ENCODE measurements at regions not wholly inside any gene's neighbourhood (a gene's known extent, or its start where the extent isn't known, plus 50 kb on each side); places are given as distances from the start of the nearest gene placed in this dataset.

DNA sequence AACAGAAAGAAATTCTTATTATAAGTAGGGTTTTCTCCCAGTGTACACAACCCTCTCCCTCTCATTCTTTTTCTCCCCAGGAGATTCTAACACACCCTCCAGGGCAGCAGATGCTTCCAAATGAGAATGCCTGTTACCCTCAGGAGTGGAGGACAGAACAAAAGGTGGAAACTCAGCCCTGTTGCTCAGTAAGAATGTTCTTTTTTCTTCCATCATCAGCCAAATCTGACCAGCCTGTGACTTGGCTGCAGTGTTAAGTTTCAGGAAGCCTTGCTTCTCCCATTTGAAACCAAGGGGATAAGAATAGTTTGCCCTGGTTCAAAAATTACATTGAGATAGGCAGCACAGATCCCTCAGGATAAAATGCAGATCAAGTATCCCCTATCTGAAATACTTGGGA, 77.5 kb upstream of the EEPD1 start:
- H3K36me3 ChIP-seq (ENCODE audit: control insufficient read depth in 2 of 2, insufficient read depth in 2 of 2, low read length in 2 of 2): no peaks in the 10 kb centered on the region
- H3K9ac ChIP-seq (ENCODE audit: low read depth in 1 of 2, low read length in 2 of 2): no peak overlapping the region
- H3K27ac ChIP-seq (ENCODE audit: low read depth in 2 of 2, low read length in 2 of 2): no peak overlapping the region
- no peaks in the 10 kb centered on the region for H3K9me3 ChIP-seq (ENCODE audit: control insufficient read depth in 2 of 2, low read length in 2 of 2)
- no peak overlapping the region for H3K4me3 ChIP-seq (ENCODE audit: low read length in 2 of 2)
- H3K27me3 ChIP-seq (ENCODE audit: control insufficient read depth in 2 of 2, insufficient read depth in 2 of 2, low read length in 2 of 2): no peaks in the 10 kb centered on the region
- no peaks in the 10 kb centered on the region for H3K4me1 ChIP-seq (ENCODE audit: control insufficient read depth in 2 of 2, insufficient read depth in 2 of 2, low read length in 2 of 2)

DNA sequence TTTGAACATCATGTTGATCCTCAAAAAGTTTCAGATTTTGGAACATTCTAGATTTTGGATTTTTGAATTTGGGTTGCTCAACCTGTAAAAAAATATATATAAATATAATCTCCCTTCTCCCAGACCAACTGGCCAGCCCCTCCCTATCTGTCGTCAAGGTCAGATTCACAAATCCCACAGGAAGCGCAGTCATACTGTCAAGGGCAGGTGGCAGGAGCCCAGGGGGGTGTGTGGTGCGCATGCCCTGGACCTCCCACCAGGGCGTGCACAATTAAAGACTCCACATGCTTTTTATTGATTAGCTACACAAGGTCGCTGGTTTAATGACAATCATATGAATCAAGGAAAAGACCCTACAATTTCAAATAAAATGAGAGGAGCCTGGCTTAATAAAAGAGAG, 77.0 kb upstream of the EEPD1 start:
- Histone ChIP-seq H3K36me3 (ENCODE audit: control insufficient read depth in 2 of 2, insufficient read depth in 2 of 2, low read length in 2 of 2) (no peaks in the 10 kb centered on the region), H3K27ac (ENCODE audit: low read depth in 2 of 2, low read length in 2 of 2) (no peak overlapping the region), H3K4me3 (ENCODE audit: low read length in 2 of 2) (no peak overlapping the region), H3K9ac (ENCODE audit: low read depth in 1 of 2, low read length in 2 of 2) (no peak overlapping the region), H3K27me3 (ENCODE audit: control insufficient read depth in 2 of 2, insufficient read depth in 2 of 2, low read length in 2 of 2) (no peaks in the 10 kb centered on the region), H3K4me1 (ENCODE audit: control insufficient read depth in 2 of 2, insufficient read depth in 2 of 2, low read length in 2 of 2) (no peaks in the 10 kb centered on the region), H3K9me3 (ENCODE audit: control insufficient read depth in 2 of 2, low read length in 2 of 2) (no peaks in the 10 kb centered on the region)

DNA sequence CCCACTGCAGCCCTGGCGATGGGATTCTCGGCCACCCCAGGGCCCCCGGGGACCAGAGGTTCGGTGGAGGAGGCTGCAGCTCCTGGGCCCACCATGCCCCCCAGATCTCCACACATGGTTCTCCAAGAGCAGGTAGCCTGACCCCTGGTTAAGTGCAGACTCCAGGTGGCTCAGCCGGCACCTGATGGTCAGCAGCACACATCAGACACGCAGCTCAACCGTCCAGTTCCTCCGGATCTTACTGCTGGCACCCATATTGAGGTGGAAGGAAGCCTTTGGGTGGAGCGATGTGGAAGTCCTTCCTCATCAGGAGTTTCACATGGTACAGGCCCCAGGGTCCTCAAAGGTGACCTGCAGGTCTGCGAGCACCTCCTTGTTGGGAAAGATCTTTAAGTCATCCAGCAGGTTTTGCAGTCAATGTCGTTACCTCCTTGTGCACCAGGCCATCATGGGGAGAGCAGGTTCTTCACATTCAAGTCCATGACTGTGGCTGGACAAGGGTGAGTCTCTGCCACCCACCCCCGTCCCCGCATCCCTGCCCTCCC, 74.2 kb upstream of the EEPD1 start:
- H3K9me3 ChIP-seq (ENCODE audit: control insufficient read depth in 2 of 2, low read length in 2 of 2): no peaks in the 10 kb centered on the region
- no peaks in the 10 kb centered on the region for H3K36me3 ChIP-seq (ENCODE audit: control insufficient read depth in 2 of 2, insufficient read depth in 2 of 2, low read length in 2 of 2)
- H3K27ac ChIP-seq (ENCODE audit: low read depth in 2 of 2, low read length in 2 of 2): no peak overlapping the region
- no peak overlapping the region for H3K4me3 ChIP-seq (ENCODE audit: low read length in 2 of 2)
- no peak overlapping the region for H3K9ac ChIP-seq (ENCODE audit: low read depth in 1 of 2, low read length in 2 of 2)
- H3K4me1 ChIP-seq (ENCODE audit: control insufficient read depth in 2 of 2, insufficient read depth in 2 of 2, low read length in 2 of 2): no peaks in the 10 kb centered on the region
- no peaks in the 10 kb centered on the region for H3K27me3 ChIP-seq (ENCODE audit: control insufficient read depth in 2 of 2, insufficient read depth in 2 of 2, low read length in 2 of 2)

DNA sequence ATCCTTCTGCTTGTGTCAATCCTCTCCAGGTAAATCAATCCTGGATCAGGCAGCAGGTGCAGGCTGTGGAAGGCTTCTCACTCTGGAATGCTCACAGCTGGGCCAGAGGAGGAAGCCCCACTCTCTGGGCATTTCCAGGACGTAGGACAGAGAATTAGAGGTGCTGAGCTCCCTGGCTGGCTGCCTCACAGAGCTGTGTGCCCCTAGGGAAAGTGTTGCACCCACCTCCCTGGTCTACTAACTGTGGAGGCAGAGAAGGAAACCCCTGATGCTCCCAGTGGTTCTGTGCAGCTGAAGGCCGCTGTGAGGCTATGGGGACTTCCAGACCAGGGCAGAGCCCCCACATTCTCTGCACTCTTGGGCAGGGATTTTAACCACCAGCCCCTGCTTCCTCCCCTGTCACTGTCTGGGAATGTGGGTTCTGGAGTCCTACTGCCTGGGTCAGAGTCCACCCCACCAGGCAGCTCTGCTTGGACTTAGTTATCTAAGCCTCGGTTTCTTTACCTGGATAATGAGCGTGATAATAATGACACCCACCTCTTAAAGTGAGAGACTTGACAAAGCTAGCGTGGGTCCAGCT, 73.5 kb upstream of the EEPD1 start:
- Histone ChIP-seq H3K27ac (ENCODE audit: low read depth in 2 of 2, low read length in 2 of 2) (no peak overlapping the region), H3K9ac (ENCODE audit: low read depth in 1 of 2, low read length in 2 of 2) (no peak overlapping the region), H3K4me3 (ENCODE audit: low read length in 2 of 2) (no peak overlapping the region), H3K36me3 (ENCODE audit: control insufficient read depth in 2 of 2, insufficient read depth in 2 of 2, low read length in 2 of 2) (no peaks in the 10 kb centered on the region), H3K4me1 (ENCODE audit: control insufficient read depth in 2 of 2, insufficient read depth in 2 of 2, low read length in 2 of 2) (no peaks in the 10 kb centered on the region), H3K27me3 (ENCODE audit: control insufficient read depth in 2 of 2, insufficient read depth in 2 of 2, low read length in 2 of 2) (no peaks in the 10 kb centered on the region), H3K9me3 (ENCODE audit: control insufficient read depth in 2 of 2, low read length in 2 of 2) (no peaks in the 10 kb centered on the region)

DNA sequence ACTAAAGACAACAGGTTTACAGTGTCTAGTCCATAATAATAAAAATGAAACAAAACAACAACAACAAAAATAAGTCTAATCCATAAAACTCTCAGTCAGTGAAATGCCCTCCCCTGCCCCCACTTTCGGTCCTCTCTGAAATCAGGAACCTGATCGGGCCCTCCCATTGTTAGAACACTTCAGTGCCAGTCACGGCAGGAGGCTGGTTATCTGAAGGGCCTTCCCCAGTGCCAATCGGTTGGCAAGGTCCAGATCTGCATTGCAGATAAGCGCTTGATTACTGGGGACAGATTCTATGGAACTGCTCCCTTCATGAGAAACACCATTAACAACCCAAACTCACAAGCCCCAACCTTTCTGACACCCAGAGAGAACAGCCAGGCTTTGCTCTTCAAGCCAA, 72.2 kb upstream of the EEPD1 start:
- Histone ChIP-seq H3K4me1 (ENCODE audit: control insufficient read depth in 2 of 2, insufficient read depth in 2 of 2, low read length in 2 of 2) (no peaks in the 10 kb centered on the region), H3K9ac (ENCODE audit: low read depth in 1 of 2, low read length in 2 of 2) (no peak overlapping the region), H3K27me3 (ENCODE audit: control insufficient read depth in 2 of 2, insufficient read depth in 2 of 2, low read length in 2 of 2) (no peaks in the 10 kb centered on the region), H3K4me3 (ENCODE audit: low read length in 2 of 2) (no peak overlapping the region), H3K36me3 (ENCODE audit: control insufficient read depth in 2 of 2, insufficient read depth in 2 of 2, low read length in 2 of 2) (no peaks in the 10 kb centered on the region), H3K9me3 (ENCODE audit: control insufficient read depth in 2 of 2, low read length in 2 of 2) (no peaks in the 10 kb centered on the region), H3K27ac (ENCODE audit: low read depth in 2 of 2, low read length in 2 of 2) (no peak overlapping the region)

DNA sequence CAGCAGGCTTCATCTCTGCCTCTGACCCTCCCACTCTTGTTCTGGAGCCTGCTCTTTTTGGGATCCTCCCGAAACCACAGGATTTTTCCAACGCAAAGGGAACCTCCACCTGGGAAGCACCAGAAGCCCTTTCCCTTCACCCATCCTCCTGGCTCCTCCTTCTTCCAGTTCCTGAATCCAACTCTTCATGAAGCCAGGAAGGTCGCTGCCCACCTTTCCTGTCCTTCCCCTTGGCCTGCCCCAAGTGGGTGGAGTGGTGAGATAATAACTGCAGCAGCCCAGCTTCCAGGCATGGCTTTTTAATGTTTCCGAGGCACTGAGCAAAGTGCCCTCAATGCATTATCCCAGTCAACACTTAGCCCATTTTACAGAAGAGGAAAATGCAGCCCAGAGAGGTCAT, 70.8 kb upstream of the EEPD1 start:
- H3K27ac ChIP-seq (ENCODE audit: low read depth in 2 of 2, low read length in 2 of 2): no peak overlapping the region
- no peaks in the 10 kb centered on the region for H3K36me3 ChIP-seq (ENCODE audit: control insufficient read depth in 2 of 2, insufficient read depth in 2 of 2, low read length in 2 of 2)
- H3K4me3 ChIP-seq (ENCODE audit: low read length in 2 of 2): no peak overlapping the region
- H3K9ac ChIP-seq (ENCODE audit: low read depth in 1 of 2, low read length in 2 of 2): no peak overlapping the region
- no peaks in the 10 kb centered on the region for H3K9me3 ChIP-seq (ENCODE audit: control insufficient read depth in 2 of 2, low read length in 2 of 2)
- H3K4me1 ChIP-seq (ENCODE audit: control insufficient read depth in 2 of 2, insufficient read depth in 2 of 2, low read length in 2 of 2): no peaks in the 10 kb centered on the region
- H3K27me3 ChIP-seq (ENCODE audit: control insufficient read depth in 2 of 2, insufficient read depth in 2 of 2, low read length in 2 of 2): no peaks in the 10 kb centered on the region

DNA sequence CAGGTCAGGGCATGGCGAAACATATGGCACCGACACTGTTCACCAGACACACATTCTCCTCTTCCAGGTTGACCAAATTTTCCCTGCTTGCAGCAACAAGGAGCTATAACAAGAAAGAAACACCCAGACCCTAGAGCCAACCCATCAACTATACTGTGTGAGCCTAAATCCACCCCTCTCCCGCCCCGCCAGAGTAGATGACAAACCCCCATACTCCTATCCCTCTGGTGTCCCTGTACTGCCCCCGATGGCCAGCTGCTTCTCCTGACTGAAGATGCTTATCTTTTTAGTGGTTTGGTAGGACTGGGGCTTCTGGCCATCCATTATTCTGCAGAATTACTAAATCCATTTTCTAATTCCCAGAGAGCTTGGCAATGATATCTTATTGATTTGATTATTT, 70.1 kb upstream of the EEPD1 start:
- Histone ChIP-seq H3K9ac (ENCODE audit: low read depth in 1 of 2, low read length in 2 of 2) (no peak overlapping the region), H3K27ac (ENCODE audit: low read depth in 2 of 2, low read length in 2 of 2) (no peak overlapping the region), H3K27me3 (ENCODE audit: control insufficient read depth in 2 of 2, insufficient read depth in 2 of 2, low read length in 2 of 2) (no peaks in the 10 kb centered on the region), H3K36me3 (ENCODE audit: control insufficient read depth in 2 of 2, insufficient read depth in 2 of 2, low read length in 2 of 2) (no peaks in the 10 kb centered on the region), H3K4me1 (ENCODE audit: control insufficient read depth in 2 of 2, insufficient read depth in 2 of 2, low read length in 2 of 2) (no peaks in the 10 kb centered on the region), H3K4me3 (ENCODE audit: low read length in 2 of 2) (no peak overlapping the region), H3K9me3 (ENCODE audit: control insufficient read depth in 2 of 2, low read length in 2 of 2) (no peaks in the 10 kb centered on the region)

DNA sequence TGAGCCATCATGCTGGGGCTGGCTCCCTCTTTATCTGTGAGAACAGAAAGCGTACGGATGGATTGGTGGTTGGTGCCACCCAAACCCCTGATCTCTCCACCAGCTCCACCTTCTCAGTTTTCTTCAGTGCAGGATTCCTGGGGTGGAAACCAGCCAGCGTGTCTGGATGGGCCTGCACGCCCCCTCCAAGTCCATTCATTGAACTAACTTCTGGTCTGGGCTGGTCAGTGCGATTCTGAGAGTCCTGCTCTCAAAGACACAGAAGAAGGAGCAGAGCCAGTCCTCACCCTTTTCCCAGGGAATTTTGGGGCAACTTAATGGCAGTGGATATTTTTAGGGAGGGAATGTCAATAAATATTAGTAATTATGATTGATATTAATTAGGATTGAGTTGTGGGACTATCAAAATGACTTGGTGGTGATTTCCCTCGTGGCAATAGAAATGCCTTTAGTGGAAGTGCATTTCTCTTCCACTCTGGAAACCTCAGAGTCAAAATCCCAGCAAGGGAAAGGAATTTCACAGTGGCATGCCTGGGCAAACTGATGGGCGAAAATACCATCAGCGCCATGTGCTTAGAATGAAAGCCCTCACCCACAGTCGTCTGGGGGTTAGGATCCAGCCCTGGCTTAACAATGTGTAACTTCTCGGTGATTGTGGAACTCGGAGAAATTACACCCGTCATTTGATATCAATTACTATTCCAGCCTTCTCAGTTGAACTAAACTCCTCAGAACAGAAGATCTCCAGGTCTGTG, 69.3 kb upstream of the EEPD1 start:
- Histone ChIP-seq H3K4me1 (ENCODE audit: control insufficient read depth in 2 of 2, insufficient read depth in 2 of 2, low read length in 2 of 2) (no peaks in the 10 kb centered on the region), H3K9me3 (ENCODE audit: control insufficient read depth in 2 of 2, low read length in 2 of 2) (no peaks in the 10 kb centered on the region), H3K27ac (ENCODE audit: low read depth in 2 of 2, low read length in 2 of 2) (no peak overlapping the region), H3K36me3 (ENCODE audit: control insufficient read depth in 2 of 2, insufficient read depth in 2 of 2, low read length in 2 of 2) (no peaks in the 10 kb centered on the region), H3K27me3 (ENCODE audit: control insufficient read depth in 2 of 2, insufficient read depth in 2 of 2, low read length in 2 of 2) (no peaks in the 10 kb centered on the region), H3K9ac (ENCODE audit: low read depth in 1 of 2, low read length in 2 of 2) (no peak overlapping the region), H3K4me3 (ENCODE audit: low read length in 2 of 2) (no peak overlapping the region)

DNA sequence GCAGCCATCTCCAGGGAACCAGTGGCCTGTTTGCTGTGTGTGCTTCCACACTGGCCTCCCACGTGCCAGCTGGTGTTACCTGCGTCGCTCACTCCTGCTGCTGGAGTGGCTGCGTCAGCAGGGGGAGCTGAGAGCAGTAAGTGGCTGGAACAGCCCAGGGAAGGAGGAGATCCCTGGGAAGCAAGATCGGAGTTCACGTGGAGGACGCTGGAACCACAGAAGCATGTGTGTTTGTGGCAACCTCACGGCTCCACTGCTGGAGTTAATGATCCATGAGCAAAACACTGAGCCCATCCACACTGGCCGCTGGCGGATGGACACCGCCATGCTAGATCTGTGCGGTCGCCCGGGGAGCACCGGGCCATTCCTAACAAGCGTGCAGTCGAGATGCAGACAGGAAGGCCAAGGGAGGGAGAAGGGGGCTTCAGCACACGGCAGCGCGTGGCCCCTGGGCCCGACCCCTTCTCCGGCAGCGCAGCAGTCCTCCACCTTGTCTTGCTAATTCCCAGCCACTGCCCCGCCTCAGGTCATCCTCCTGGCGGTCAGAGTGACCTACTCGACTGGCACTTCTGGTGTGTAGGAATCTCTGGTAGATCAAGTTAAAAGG, 68.5 kb upstream of the EEPD1 start:
- no peak overlapping the region for H3K27ac ChIP-seq (ENCODE audit: low read depth in 2 of 2, low read length in 2 of 2)
- no peak overlapping the region for H3K4me3 ChIP-seq (ENCODE audit: low read length in 2 of 2)
- no peaks in the 10 kb centered on the region for H3K27me3 ChIP-seq (ENCODE audit: control insufficient read depth in 2 of 2, insufficient read depth in 2 of 2, low read length in 2 of 2)
- no peaks in the 10 kb centered on the region for H3K36me3 ChIP-seq (ENCODE audit: control insufficient read depth in 2 of 2, insufficient read depth in 2 of 2, low read length in 2 of 2)
- H3K4me1 ChIP-seq (ENCODE audit: control insufficient read depth in 2 of 2, insufficient read depth in 2 of 2, low read length in 2 of 2): no peaks in the 10 kb centered on the region
- H3K9me3 ChIP-seq (ENCODE audit: control insufficient read depth in 2 of 2, low read length in 2 of 2): no peaks in the 10 kb centered on the region
- no peak overlapping the region for H3K9ac ChIP-seq (ENCODE audit: low read depth in 1 of 2, low read length in 2 of 2)

DNA sequence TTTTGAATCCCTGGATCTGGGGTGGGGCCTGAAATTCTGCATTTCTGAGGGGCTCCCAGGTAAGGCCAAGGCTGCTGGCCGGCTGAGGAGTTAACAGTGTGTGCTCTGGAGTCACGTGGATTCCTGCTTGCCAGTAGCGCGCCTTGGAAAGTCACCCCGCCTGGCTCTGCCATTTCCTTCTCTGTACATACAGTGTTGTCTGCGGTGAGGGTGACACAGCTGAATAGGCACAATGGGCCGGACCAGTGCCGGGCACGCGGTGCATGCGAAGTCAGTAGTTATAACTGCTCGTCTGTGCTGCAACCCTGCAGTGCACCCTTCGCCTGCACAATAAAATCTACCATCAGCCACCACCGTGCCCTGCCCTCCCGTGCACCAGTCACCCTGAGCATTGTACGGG, 68.0 kb upstream of the EEPD1 start:
- H3K27me3 ChIP-seq (ENCODE audit: control insufficient read depth in 2 of 2, insufficient read depth in 2 of 2, low read length in 2 of 2): no peaks in the 10 kb centered on the region
- no peaks in the 10 kb centered on the region for H3K36me3 ChIP-seq (ENCODE audit: control insufficient read depth in 2 of 2, insufficient read depth in 2 of 2, low read length in 2 of 2)
- H3K27ac ChIP-seq (ENCODE audit: low read depth in 2 of 2, low read length in 2 of 2): no peak overlapping the region
- H3K9ac ChIP-seq (ENCODE audit: low read depth in 1 of 2, low read length in 2 of 2): no peak overlapping the region
- no peaks in the 10 kb centered on the region for H3K4me1 ChIP-seq (ENCODE audit: control insufficient read depth in 2 of 2, insufficient read depth in 2 of 2, low read length in 2 of 2)
- no peak overlapping the region for H3K4me3 ChIP-seq (ENCODE audit: low read length in 2 of 2)
- H3K9me3 ChIP-seq (ENCODE audit: control insufficient read depth in 2 of 2, low read length in 2 of 2): no peaks in the 10 kb centered on the region

Data from mucosa of rectum (tissue), 2 donors.